Neural crest cell (in vitro differentiated cells): ENCODE measurements at regions not wholly inside any gene's neighbourhood (a gene's known extent, or its start where the extent isn't known, plus 50 kb on each side); places are given as distances from the start of the nearest gene placed in this dataset.

ENCODE experiments used
- DNase-seq: peaks from one replicate; pipeline ENCODE4 v3.0.0; 2021; ENCODE audit warnings: low read depth, mixed read lengths, low spot score
- H3K27ac Mint-ChIP-seq: one replicate; pipeline ENCODE4 v1.8.0; 2021; ENCODE audit warnings: mild to moderate bottlenecking, mixed read lengths; ENCODE audit not compliant: unreplicated experiment
- H3K27me3 Mint-ChIP-seq: 2 replicates; pipeline ENCODE4 v1.8.0; 2021; ENCODE audit warnings: low read depth, mild to moderate bottlenecking, mixed read lengths
- H3K36me3 Mint-ChIP-seq: 2 replicates; pipeline ENCODE4 v1.8.0; 2021; ENCODE audit warnings: low read depth, mild to moderate bottlenecking, mixed read lengths
- H3K4me1 Mint-ChIP-seq: 2 replicates; pipeline ENCODE4 v1.8.0; 2021; ENCODE audit warnings: mixed read lengths
- H3K4me3 Mint-ChIP-seq: one replicate; pipeline ENCODE4 v1.8.0; 2021; ENCODE audit warnings: mild to moderate bottlenecking, mixed read lengths
- H3K9me3 Mint-ChIP-seq: 2 replicates; pipeline ENCODE4 v1.8.0; 2021; ENCODE audit warnings: mixed read lengths
- CTCF ChIP-seq: fragments of 200-600 bp; sonication (generic); conservative IDR thresholded peaks from 2 replicates; pipeline ENCODE4 v1.5.0; 2021; ENCODE audit warnings: antibody characterized with exemption, mild to moderate bottlenecking

- Mint-ChIP-seq H3K9me3 (peaks cover 2% of the 10 kb centered on the region), H3K4me1 (no peaks in the 10 kb centered on the region), H3K27me3 (no peaks in the 10 kb centered on the region), H3K4me3 (no peak overlapping the region), H3K27ac (no peak overlapping the region), H3K36me3 (no peaks in the 10 kb centered on the region)
- DNase-seq: no peak
- TF ChIP-seq CTCF: no peak
Measured at GRCh38 chr1:219372916-219373615, 199.4 kb downstream of the LYPLAL1 start.

- H3K27ac Mint-ChIP-seq: no peak overlapping the region
- no peak overlapping the region for H3K4me3 Mint-ChIP-seq
- TF ChIP-seq CTCF: no peak
- no peaks in the 10 kb centered on the region for H3K36me3 Mint-ChIP-seq
- peaks cover under 1% of the 10 kb centered on the region for H3K9me3 Mint-ChIP-seq
- no peaks in the 10 kb centered on the region for H3K27me3 Mint-ChIP-seq
- H3K4me1 Mint-ChIP-seq: no peaks in the 10 kb centered on the region
- no peak for DNase-seq
Measured at GRCh38 chr1:219371471-219371870, 197.8 kb downstream of the LYPLAL1 start.

- Mint-ChIP-seq H3K9me3 (peaks cover 7% of the 10 kb centered on the region), H3K27ac (no peak overlapping the region), H3K27me3 (no peaks in the 10 kb centered on the region), H3K4me1 (peaks cover 4% of the 10 kb centered on the region), H3K4me3 (no peak overlapping the region), H3K36me3 (no peaks in the 10 kb centered on the region)
- no peak for TF ChIP-seq CTCF
- no peak for DNase-seq
Measured at GRCh38 chr1:219367496-219367895, 193.8 kb downstream of the LYPLAL1 start.

- no peaks in the 10 kb centered on the region for H3K36me3 Mint-ChIP-seq
Measured at GRCh38 chr1:219365451-219365850, 191.8 kb downstream of the LYPLAL1 start.

GRCh38 chr1:219362702-219363101 lies 189.0 kb downstream of the LYPLAL1 start:
- no peak for DNase-seq
- peaks cover 7% of the 10 kb centered on the region for H3K9me3 Mint-ChIP-seq
- no peak for TF ChIP-seq CTCF
- H3K27me3 Mint-ChIP-seq: no peaks in the 10 kb centered on the region
- no peak overlapping the region for H3K4me3 Mint-ChIP-seq
- H3K27ac Mint-ChIP-seq: no peak overlapping the region
- H3K4me1 Mint-ChIP-seq: peaks cover 21% of the 10 kb centered on the region
- no peaks in the 10 kb centered on the region for H3K36me3 Mint-ChIP-seq

More at GRCh38 chr1:219365451-219365850, 191.8 kb downstream of the LYPLAL1 start:
- Mint-ChIP-seq H3K9me3 (peaks cover 7% of the 10 kb centered on the region), H3K27ac (no peak overlapping the region), H3K4me3 (no peak overlapping the region), H3K4me1 (peaks cover 6% of the 10 kb centered on the region), H3K27me3 (no peaks in the 10 kb centered on the region)
- no peak for DNase-seq
- no peak for TF ChIP-seq CTCF
